Colonic mucosa (tissue), 4 donors: ENCODE measurements at regions not wholly inside any gene's neighbourhood (a gene's known extent, or its start where the extent isn't known, plus 50 kb on each side); places are given as distances from the start of the nearest gene placed in this dataset.

Source experiments
- DNase-seq: peaks from one replicate; pipeline ENCODE4 v3.0.0-alpha.2; 2020
- H3K27ac ChIP-seq: fragments of 200-600 bp; one replicate; pipeline ENCODE4 v1.8.0; 2021
- H3K27me3 ChIP-seq: fragments of 200-600 bp; one replicate; pipeline ENCODE4 v1.8.0; 2021
- H3K36me3 ChIP-seq: fragments of 200-600 bp; one replicate; pipeline ENCODE4 v1.8.0; 2021
- H3K4me1 ChIP-seq: fragments of 200-600 bp; one replicate; pipeline ENCODE4 v1.8.0; 2021; ENCODE audit warnings: mild to moderate bottlenecking
- H3K4me3 ChIP-seq: fragments of 200-600 bp; one replicate; pipeline ENCODE4 v1.8.0; 2021
- H3K9ac ChIP-seq, 2 donors: one replicate each; pipeline ENCODE4 v1.7.0; 2013; ENCODE audit warnings: control low read depth in 2 of 2, low read depth in 2 of 2, low read length in 2 of 2
- H3K9me3 ChIP-seq: fragments of 200-600 bp; one replicate; pipeline ENCODE4 v1.8.0; 2021
- CTCF ChIP-seq: fragments of 200-600 bp; IDR thresholded peaks from one replicate; pipeline ENCODE4 v1.8.0; 2022; ENCODE audit warnings: antibody characterized with exemption, mild to moderate bottlenecking
- intact Hi-C: fragments of 100-400 bp; cut with DNase I; formaldehyde crosslinking; loops from one replicate; pipeline ENCODE4 v1.14.1; 2022
- donor health status: healthy.
- donor health status: DM: no; HTN: no; CAD: no.
- donor health status: DM: no; HTN: no; CAD: no.

GRCh38 chr20:53743607-53744260, 150.1 kb upstream of the ZNF217 start:
- no peak overlapping the region for H3K9ac ChIP-seq
- H3K9me3 ChIP-seq, result no peaks in the 10 kb centered on the region
- DNase-seq, result no peak
- H3K27ac ChIP-seq, result no peak overlapping the region
- H3K36me3 ChIP-seq, result no peaks in the 10 kb centered on the region
- TF ChIP-seq CTCF, result no peak
- intact Hi-C loops, result no loop called here
- no peak overlapping the region for H3K4me3 ChIP-seq
- no peaks in the 10 kb centered on the region for H3K4me1 ChIP-seq
- H3K27me3 ChIP-seq, result no peaks in the 10 kb centered on the region

GRCh38 chr20:53742685-53743081, 149.0 kb upstream of the ZNF217 start:
- no peaks in the 10 kb centered on the region for H3K9me3 ChIP-seq
- TF ChIP-seq CTCF, result no peak
- intact Hi-C loops, result no loop called here

GRCh38 chr20:53741726-53742028, 148.0 kb upstream of the ZNF217 start:
- DNase-seq, result no peak
- H3K36me3 ChIP-seq, result no peaks in the 10 kb centered on the region
- no peak for TF ChIP-seq CTCF
- H3K9ac ChIP-seq, result no peak overlapping the region
- intact Hi-C loops, result no loop called here
- H3K4me1 ChIP-seq, result no peaks in the 10 kb centered on the region
- no peaks in the 10 kb centered on the region for H3K9me3 ChIP-seq
- no peak overlapping the region for H3K4me3 ChIP-seq
- H3K27me3 ChIP-seq, result no peaks in the 10 kb centered on the region
- no peak overlapping the region for H3K27ac ChIP-seq

More at GRCh38 chr20:53742685-53743081, 149.0 kb upstream of the ZNF217 start:
- Histone ChIP-seq H3K27ac (no peak overlapping the region), H3K4me1 (no peaks in the 10 kb centered on the region), H3K9ac (no peak overlapping the region), H3K4me3 (no peak overlapping the region), H3K36me3 (no peaks in the 10 kb centered on the region), H3K27me3 (no peaks in the 10 kb centered on the region)
- no peak for DNase-seq

GRCh38 chr20:53739799-53740785, 146.5 kb upstream of the ZNF217 start:
- intact Hi-C loops, result no loop called here
- H3K4me1 ChIP-seq, result no peaks in the 10 kb centered on the region
- no peak overlapping the region for H3K4me3 ChIP-seq
- H3K27me3 ChIP-seq, result no peaks in the 10 kb centered on the region
- peak overlapping the region; percentile 3 to 21 for H3K9ac ChIP-seq
- H3K27ac ChIP-seq, result peak overlapping the region; percentile 37
- H3K9me3 ChIP-seq, result no peaks in the 10 kb centered on the region
- DNase-seq, result no peak
- no peak for TF ChIP-seq CTCF
- no peaks in the 10 kb centered on the region for H3K36me3 ChIP-seq

GRCh38 chr20:53738945-53739798, 145.5 kb upstream of the ZNF217 start:
- Histone ChIP-seq H3K27ac (peak overlapping the region; percentile 37), H3K4me1 (no peaks in the 10 kb centered on the region), H3K9ac (peak overlapping the region in 1 of 2 donors; percentile 31), H3K9me3 (no peaks in the 10 kb centered on the region), H3K36me3 (no peaks in the 10 kb centered on the region), H3K4me3 (no peak overlapping the region), H3K27me3 (no peaks in the 10 kb centered on the region)
- no peak for DNase-seq
- TF ChIP-seq CTCF, result no peak
- intact Hi-C loops, result no loop called here
